Inferior parietal cortex (tissue), 1 donor: ENCODE measurements at regions not wholly inside any gene's neighbourhood (a gene's known extent, or its start where the extent isn't known, plus 50 kb on each side); places are given as distances from the start of the nearest gene placed in this dataset.

ENCODE experiments used
- DNase-seq: peaks from one replicate; pipeline ENCODE4 v3.0.0-alpha.2; 2016; ENCODE audit errors: extremely low spot score

DNA sequence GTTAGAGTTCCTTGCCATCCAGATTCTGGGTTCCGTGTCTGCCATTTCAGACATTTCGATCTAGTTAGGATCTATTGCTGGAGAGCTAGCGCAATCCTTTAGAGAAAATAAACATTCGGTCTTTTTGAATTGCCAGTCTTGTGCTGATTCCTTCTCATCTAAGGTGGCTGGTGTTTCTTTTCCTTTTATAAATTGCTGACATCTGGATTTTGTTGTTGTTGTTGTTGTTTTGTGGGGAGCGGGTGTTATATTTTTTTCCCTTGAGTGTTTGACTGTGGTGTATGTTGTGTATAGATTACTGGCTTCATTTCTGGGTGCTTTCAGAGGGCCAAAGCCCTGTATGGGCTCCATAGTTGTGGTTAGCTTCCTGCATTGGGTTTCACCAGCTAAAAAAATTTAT is 128.5 kb upstream of the LRP1B start:
- no peak for DNase-seq

GRCh38 chr2:142254031-142254430 is 123.2 kb upstream of the LRP1B start:
- DNase-seq, result no peak

DNA sequence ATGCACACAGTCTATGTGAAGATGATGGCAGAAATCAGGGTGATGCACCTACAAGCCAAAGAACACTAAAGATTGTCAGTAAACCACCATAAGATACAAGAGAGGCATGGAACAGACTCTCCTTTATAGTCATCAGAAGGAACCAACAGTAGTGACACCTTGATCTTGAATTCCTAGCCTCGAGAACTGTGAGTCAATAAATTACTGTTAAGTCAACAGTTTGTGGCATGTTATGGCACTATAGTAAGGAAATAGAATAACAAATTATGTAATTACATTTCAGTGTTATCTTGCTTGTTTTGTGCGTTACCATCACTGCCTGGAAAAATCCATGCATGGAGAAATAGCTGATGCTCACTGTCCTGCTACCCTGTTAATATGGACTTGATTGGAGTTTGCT is 110.2 kb upstream of the LRP1B start:
- DNase-seq, result no peak

DNA sequence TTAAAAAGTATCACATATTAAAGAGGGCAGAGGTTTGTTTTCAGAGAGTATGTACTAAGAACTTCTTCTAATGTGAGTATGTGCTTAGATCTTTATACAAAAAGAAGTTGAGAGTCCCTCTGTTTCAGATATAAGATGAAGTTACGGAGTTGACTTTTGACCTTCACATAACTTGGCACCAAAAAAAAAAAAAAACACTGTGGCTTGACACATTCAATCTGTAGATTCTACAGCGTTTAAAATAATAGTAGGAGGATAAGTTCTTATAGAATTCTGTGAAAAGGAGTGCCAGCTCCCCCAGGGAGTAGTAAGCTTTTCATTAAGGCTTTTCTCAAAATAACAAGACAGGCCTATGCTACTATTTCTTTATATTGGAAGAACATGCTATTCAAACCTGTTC is 105.4 kb upstream of the LRP1B start:
- DNase-seq, result no peak

GRCh38 chr2:142234741-142235140 is 103.9 kb upstream of the LRP1B start:
- DNase-seq, result no peak

- no peak for DNase-seq
These were observed 92.5 kb upstream of the LRP1B start for GRCh38 chr2:142223309-142223708.

GRCh38 chr2:142222715-142223114 is 91.9 kb upstream of the LRP1B start:
- DNase-seq, result no peak

- DNase-seq, result no peak
These were observed 90.1 kb upstream of the LRP1B start for GRCh38 chr2:142220901-142221300.

DNA sequence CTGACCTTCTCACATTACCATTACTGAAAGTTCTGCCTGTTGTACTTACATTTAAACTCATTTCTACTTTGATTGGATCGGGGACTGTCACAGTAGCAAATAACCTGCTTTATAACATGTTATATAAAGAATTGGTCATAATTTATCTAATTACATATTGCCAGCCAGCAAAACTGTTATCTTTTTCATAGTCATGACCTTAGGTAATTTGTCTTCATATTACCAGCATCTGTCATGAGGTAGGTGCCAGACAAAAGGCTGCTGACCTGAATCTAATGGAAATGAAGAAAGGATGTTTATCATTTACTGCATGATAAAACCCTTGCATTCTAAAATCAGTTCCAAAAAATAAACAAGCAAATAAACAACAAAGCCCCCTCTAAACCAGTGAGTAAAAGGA is 89.4 kb upstream of the LRP1B start:
- no peak for DNase-seq

DNA sequence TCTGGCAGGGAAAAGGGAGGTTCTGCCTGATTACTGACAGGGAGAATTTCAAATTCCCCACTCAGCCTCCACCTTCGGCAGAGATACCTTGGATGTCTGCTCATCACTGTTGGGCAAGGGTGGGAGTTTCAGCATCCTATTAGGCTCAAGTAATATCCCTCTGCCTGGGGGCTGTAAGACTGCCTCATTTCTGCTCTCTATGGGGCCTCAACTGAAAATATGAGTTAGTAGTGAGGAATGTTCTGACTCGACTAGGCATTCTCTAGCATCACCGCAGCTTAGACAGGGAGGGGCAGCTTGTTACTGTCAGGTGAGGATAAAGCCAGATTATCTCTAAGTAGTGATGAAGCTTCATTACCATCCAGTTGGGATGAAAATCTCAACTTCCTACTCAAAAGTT is 87.7 kb upstream of the LRP1B start:
- no peak for DNase-seq

- no peak for DNase-seq
These were observed 87.0 kb upstream of the LRP1B start for GRCh38 chr2:142217804-142218203.

DNA sequence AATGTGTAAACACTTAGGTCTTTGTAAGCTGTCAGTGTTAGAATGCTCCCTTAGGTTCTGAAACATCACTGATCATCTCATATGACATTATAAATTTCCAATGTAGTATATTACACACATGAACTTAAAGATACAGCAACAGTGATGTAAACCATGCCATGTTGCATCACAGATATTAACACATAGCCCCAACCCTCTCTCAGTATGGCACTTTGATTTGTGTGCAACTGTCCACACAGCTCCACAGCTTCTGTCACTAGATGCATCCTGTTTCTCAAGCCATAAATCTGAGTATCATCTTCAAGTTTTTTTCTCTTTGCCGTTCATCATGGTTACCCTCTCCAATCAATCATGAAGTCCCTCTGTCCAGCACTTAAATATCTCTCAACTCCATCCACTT is 69.2 kb upstream of the LRP1B start:
- no peak for DNase-seq

DNA sequence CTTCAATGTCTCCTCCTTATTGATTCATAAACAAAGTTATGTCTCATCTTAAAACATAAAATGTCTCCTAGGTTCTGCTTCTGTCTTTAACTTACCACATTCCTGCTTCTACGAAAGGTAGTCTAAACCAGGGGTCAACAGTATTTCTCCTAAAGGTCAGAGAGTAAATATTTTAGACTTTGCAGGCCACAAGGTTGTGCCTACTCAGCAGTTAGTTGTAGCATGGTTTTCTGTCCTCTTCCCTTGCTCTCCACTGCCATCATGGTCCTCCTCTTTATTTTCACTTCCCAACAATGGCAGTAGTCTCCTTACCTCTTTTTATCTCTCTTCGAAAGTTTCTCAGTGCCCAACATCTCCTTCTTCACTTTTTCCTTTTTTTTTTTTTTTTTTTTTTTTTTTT is 68.3 kb upstream of the LRP1B start:
- DNase-seq, result no peak

- no peak for DNase-seq
These were observed 60.0 kb upstream of the LRP1B start for GRCh38 chr2:142190805-142191204.

DNA sequence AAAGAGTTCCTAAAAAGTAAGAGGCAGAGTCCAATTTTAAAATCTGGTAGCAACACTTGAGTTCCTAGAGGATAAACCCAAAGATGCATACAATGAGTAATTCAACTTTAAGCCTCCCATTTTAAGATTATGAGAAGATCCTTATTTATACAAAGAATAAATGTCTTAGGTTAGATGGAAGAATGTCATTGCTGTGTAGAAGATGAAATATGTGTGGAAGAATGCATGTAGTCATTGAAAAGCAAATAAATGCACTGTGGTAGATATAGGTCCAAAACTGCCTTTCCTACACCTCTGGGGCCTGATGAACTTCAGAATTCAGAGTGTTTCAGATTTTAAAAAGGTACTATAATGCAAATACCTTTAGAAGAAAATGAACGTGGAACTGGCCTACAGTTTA is 58.7 kb upstream of the LRP1B start:
- DNase-seq, result no peak

DNA sequence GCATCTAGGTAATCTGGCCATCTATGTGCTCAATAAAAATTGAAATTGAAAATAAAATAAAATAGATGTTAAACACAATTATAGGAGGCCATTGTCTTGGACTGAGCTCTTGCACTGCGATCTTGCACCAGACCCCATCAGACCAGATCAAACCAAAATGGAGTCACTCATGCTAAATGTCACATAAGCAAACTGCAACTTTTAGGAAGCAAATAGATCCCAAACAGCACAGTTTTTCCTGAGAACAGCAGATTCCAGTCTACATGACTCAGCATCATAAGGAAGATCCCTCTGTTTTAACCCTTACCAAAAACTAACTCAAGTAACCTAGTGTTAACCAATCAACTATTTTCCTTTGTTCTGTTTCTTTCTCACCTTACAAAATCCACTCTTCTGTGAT is 57.7 kb upstream of the LRP1B start:
- no peak for DNase-seq

DNA sequence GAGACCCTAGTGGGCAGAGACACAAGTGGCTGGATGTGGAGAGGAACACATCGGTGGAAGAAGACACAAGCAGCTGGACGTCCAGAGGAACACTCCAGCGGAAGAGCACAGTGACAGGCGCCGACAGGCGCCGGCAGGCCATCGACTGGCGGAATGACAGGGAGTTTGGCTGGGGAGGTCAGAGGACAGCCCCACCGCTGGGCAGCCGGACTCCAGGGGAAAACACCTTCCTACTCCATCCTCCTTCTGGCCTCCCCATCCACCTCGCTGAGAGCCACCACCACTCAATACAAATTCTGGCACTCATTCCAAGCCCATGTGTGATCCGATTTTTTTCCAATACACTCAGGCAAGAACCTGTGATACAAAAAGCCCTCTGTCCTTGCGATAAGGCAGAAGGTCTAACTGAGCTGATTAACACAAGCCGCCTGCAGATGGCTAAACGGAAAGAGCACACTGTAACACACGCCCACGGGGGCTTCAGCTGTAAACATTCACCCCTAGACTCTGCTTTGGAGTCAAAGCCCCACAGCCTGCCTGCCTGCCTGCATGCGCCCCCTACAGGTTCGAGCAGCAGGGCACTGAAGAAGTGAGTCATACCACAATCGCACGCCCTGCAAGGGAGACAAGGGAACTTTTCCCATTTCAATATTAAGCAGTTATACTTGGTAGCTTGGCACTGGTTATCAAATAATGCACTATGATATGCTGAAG is 50.2 kb upstream of the LRP1B start:
- no peak for DNase-seq
